SK-N-SH (cell line): ENCODE measurements at regions not wholly inside any gene's neighbourhood (a gene's known extent, or its start where the extent isn't known, plus 50 kb on each side); places are given as distances from the start of the nearest gene placed in this dataset.

Experiments
- CTCF ChIA-PET: fragments of 300-600, 350-600 bp; formaldehyde crosslinking; extraction: SDS; loops from one replicate; lab custom pipeline; 2021; lab: Yijun Ruan, JAX
- POLR2A ChIA-PET: fragments of 350-600 bp; sonication (Branson Sonifier 250); formaldehyde crosslinking; extraction: SDS; loops from one replicate; lab custom pipeline; 2020; ENCODE audit warnings: antibody characterized with exemption, inconsistent platforms; lab: Yijun Ruan, JAX
- DNase-seq: peaks from one replicate; pipeline ENCODE4 v3.0.0; 2012
- H2AFZ ChIP-seq: fragments of 200-600 bp; sonication (generic); 2 replicates; pipeline ENCODE4 v1.8.1; 2016; ENCODE audit warnings: antibody characterized with exemption, mild to moderate bottlenecking, low read depth
- H3F3A ChIP-seq: fragments of 200-600 bp; sonication (generic); replicated peaks from 2 replicates; pipeline ENCODE3; 2016; ENCODE audit warnings: antibody characterized with exemption, mild to moderate bottlenecking; ENCODE audit not compliant: insufficient read depth
- H3K27ac ChIP-seq, 2 experiments: fragments of 200-500 bp in 1 of 2; fragments of 200-600 bp in 1 of 2; sonication (Bioruptor generic) in 1 of 2; sonication (generic), shearing (Covaris generic) in 1 of 2; 2 replicates each; pipeline versions ENCODE4 v1.5.1 to v1.6.1; 2014 to 2016; ENCODE audit warnings: low read depth in 2 of 2, inconsistent platforms in 1 of 2, low read length in 1 of 2, mild to moderate bottlenecking in 1 of 2, mixed read lengths in 1 of 2
- H3K27me3 ChIP-seq: fragments of 200-600 bp; sonication (generic), shearing (Covaris generic); 2 replicates; pipeline ENCODE4 v1.6.1; 2016; ENCODE audit warnings: mixed run types; ENCODE audit not compliant: insufficient read depth
- H3K36me3 ChIP-seq, 2 experiments: fragments of 200-500 bp in 1 of 2; fragments of 200-600 bp in 1 of 2; sonication (Bioruptor generic) in 1 of 2; sonication (generic) in 1 of 2; replicated peaks in 1 of 2; 2 replicates each; pipeline versions ENCODE3 to v1.5.1; 2014 to 2016; ENCODE audit warnings: low read length in 1 of 2, mild to moderate bottlenecking in 1 of 2; ENCODE audit not compliant: insufficient read depth in 2 of 2, control insufficient read depth in 1 of 2
- H3K4me1 ChIP-seq, 2 experiments: fragments of 200-500 bp in 1 of 2; fragments of 200-600 bp in 1 of 2; sonication (Bioruptor generic) in 1 of 2; sonication (generic), shearing (Covaris generic) in 1 of 2; 2 replicates each; pipeline versions ENCODE4 v1.5.1 to v1.6.1; 2014 to 2016; ENCODE audit warnings: low read depth in 1 of 2, low read length in 1 of 2, mixed run types in 1 of 2; ENCODE audit not compliant: insufficient read depth in 2 of 2, control insufficient read depth in 1 of 2
- H3K4me2 ChIP-seq: fragments of 200-600 bp; sonication (generic), shearing (Covaris generic); 2 replicates; pipeline ENCODE4 v1.6.1; 2017; ENCODE audit warnings: mixed run types
- H3K4me3 ChIP-seq, 2 experiments: fragments of 200-500 bp in 1 of 2; fragments of 200-600 bp in 1 of 2; sonication (Bioruptor generic) in 1 of 2; sonication (generic), shearing (Covaris generic) in 1 of 2; 2 replicates each; pipeline versions ENCODE4 v1.5.1 to v1.8.1; 2014 to 2016; ENCODE audit warnings: low read depth in 2 of 2, inconsistent platforms in 1 of 2, low read length in 1 of 2, mild to moderate bottlenecking in 1 of 2, mixed read lengths in 1 of 2, moderate library complexity in 1 of 2
- H3K79me2 ChIP-seq: fragments of 200-600 bp; sonication (generic); 2 replicates; pipeline ENCODE4 v1.8.1; 2017; ENCODE audit warnings: mild to moderate bottlenecking; ENCODE audit not compliant: insufficient read depth
- H3K9ac ChIP-seq: fragments of 200-600 bp; sonication (generic); 2 replicates; pipeline ENCODE4 v1.6.1; 2017; ENCODE audit warnings: mixed run types
- H3K9me2 ChIP-seq: fragments of 200-600 bp; sonication (generic); 2 replicates; pipeline ENCODE4 v1.6.1; 2017; ENCODE audit warnings: mixed run types
- H3K9me3 ChIP-seq: fragments of 200-600 bp; sonication (generic); 2 replicates; pipeline ENCODE4 v1.6.1; 2017; ENCODE audit warnings: mixed run types, mild to moderate bottlenecking, moderate library complexity
- H4K20me1 ChIP-seq: fragments of 200-600 bp; sonication (generic); 2 replicates; pipeline ENCODE4 v1.6.1; 2017; ENCODE audit warnings: mild to moderate bottlenecking, mixed run types; ENCODE audit not compliant: insufficient read depth
- CHD2 ChIP-seq: fragments of 150-350 bp; IDR thresholded peaks from 2 replicates; pipeline ENCODE4 v1.6.1; 2018; ENCODE audit warnings: low read length; ENCODE audit not compliant: partially characterized antibody
- FOSL2 ChIP-seq: IDR thresholded peaks from 2 replicates; pipeline ENCODE4 v1.4.0; 2012; ENCODE audit warnings: low read depth, mild to moderate bottlenecking, moderate library complexity, borderline replicate concordance
- FOXJ3 ChIP-seq: sonication (generic); formaldehyde crosslinking; IDR thresholded peaks from 2 replicates; pipeline ENCODE4 v1.5.1; 2020; ENCODE audit warnings: mild to moderate bottlenecking, missing genetic modification reagents
- GABPA ChIP-seq: IDR thresholded peaks from 2 replicates; pipeline ENCODE4 v1.4.0; 2012; ENCODE audit warnings: low read depth, mild to moderate bottlenecking
- GATA2 ChIP-seq: sonication (generic); formaldehyde crosslinking; IDR thresholded peaks from 2 replicates; pipeline ENCODE4 v1.5.0; 2020; ENCODE audit warnings: mild to moderate bottlenecking, missing genetic modification reagents
- MEF2A ChIP-seq: IDR thresholded peaks from 2 replicates; pipeline ENCODE4 v1.4.0; 2012; ENCODE audit warnings: low read depth, borderline replicate concordance
- NFIC ChIP-seq: IDR thresholded peaks from 2 replicates; pipeline ENCODE4 v1.4.0; 2012; ENCODE audit warnings: borderline replicate concordance
- RCOR1 ChIP-seq: fragments of 150-350 bp; IDR thresholded peaks from 2 replicates; pipeline ENCODE4 v1.6.1; 2017; ENCODE audit warnings: antibody characterized with exemption, low read length
- RFX5 ChIP-seq: IDR thresholded peaks from 2 replicates; pipeline ENCODE4 v1.6.1; 2012; ENCODE audit warnings: mild to moderate bottlenecking, improper control_type of control experiment, low read length
- SMC3 ChIP-seq: IDR thresholded peaks from 2 replicates; pipeline ENCODE4 v1.6.1; 2012; ENCODE audit warnings: low read depth, low read length, improper control_type of control experiment
- TCF12 ChIP-seq: IDR thresholded peaks from 2 replicates; pipeline ENCODE4 v1.4.0; 2012
- WGBS: methylation state at CpG from one replicate; pipeline ENCODE4 v1.1.6; 2017; ENCODE audit warnings: low lambda C conversion rate; 5-methylcytosine and 5-hydroxymethylcytosine counted together
- TF ChIP-seq, protein P1 (sequence below): IDR thresholded peaks from 2 replicates; pipeline ENCODE4 v1.4.0; 2012; ENCODE audit warnings: low read depth, borderline replicate concordance
- TF ChIP-seq, protein P2 (sequence below): fragments of 200-600 bp; sonication (generic); IDR thresholded peaks from 2 replicates; pipeline ENCODE4 v1.6.1; 2017; ENCODE audit warnings: antibody characterized with exemption, mild to moderate bottlenecking, moderate library complexity
- TF ChIP-seq, protein P3 (sequence below): IDR thresholded peaks from 2 replicates; pipeline ENCODE4 v1.4.0; 2012; ENCODE audit warnings: low read depth, borderline replicate concordance
- TF ChIP-seq, protein P4 (sequence below): fragments of 150-350 bp; IDR thresholded peaks from 2 replicates; pipeline ENCODE4 v1.6.1; 2016; ENCODE audit warnings: mild to moderate bottlenecking, low read depth, low read length

DNA sequence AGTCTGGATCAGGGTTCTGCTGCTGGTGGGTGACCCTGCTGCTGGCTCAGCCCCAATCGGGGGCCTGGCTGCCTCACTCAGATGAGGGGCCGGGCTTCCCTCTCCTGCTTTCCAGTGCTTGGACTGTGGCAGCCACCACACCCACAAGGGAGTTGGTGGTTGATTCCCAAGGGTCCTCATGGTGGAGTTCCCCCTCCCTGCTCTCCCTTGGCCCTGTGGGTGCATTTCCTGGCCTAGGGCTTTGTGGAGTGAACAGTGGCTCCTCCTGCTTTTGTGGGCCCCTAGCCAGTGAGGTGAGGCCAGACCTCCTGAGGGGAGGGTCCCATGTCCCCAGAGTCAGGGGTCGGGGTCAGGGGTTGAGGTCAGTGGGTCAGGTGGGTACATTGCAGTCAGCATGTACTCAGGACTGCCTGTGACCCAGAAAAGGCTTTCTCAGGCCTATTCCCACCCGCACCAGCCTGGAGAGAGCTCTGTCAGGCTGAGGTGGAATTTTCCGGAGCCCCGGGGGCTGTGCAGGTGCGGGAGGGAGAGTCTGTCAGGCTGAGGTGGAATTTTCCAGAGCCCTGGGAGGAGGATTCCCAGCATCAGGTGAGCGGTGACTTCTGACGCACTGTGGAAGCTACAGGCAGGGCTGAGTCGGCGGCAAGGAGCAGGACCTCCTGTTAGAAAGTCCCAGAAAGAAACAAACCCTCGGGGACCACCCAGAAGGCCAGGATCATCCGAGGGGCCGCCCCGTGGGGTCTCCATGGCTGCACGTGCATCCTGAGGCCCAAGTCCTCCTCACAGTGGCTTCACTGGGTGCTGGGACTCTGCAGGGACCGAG lies 94.4 kb upstream of the INSIG1 start:
- Histone ChIP-seq H2AFZ (no peak overlapping the region), H3K27me3 (no peaks in the 10 kb centered on the region), H3K4me1 (peaks cover 4 to 15% of the 10 kb centered on the region in 2 experiments; a peak in 1 of 4 replicates), H3K4me3 (no peak overlapping the region), H3F3A (peaks cover 4% of the 10 kb centered on the region), H3K36me3 (no peaks in the 10 kb centered on the region), H3K27ac (no peak overlapping the region), H3K4me2 (no peak overlapping the region), H3K9me2 (no peaks in the 10 kb centered on the region), H3K9ac (no peak overlapping the region), H3K9me3 (no peaks in the 10 kb centered on the region), H3K79me2 (no peaks in the 10 kb centered on the region), H4K20me1 (no peaks in the 10 kb centered on the region)
- no peak for TF ChIP-seq RFX5
- TF ChIP-seq, protein P1, sequence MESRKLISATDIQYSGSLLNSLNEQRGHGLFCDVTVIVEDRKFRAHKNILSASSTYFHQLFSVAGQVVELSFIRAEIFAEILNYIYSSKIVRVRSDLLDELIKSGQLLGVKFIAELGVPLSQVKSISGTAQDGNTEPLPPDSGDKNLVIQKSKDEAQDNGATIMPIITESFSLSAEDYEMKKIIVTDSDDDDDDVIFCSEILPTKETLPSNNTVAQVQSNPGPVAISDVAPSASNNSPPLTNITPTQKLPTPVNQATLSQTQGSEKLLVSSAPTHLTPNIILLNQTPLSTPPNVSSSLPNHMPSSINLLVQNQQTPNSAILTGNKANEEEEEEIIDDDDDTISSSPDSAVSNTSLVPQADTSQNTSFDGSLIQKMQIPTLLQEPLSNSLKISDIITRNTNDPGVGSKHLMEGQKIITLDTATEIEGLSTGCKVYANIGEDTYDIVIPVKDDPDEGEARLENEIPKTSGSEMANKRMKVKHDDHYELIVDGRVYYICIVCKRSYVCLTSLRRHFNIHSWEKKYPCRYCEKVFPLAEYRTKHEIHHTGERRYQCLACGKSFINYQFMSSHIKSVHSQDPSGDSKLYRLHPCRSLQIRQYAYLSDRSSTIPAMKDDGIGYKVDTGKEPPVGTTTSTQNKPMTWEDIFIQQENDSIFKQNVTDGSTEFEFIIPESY: no peak
- no peak for TF ChIP-seq GABPA
- TF ChIP-seq GATA2: no peak
- TF ChIP-seq RCOR1: no peak
- no peak for TF ChIP-seq MEF2A
- TF ChIP-seq, protein P2, sequence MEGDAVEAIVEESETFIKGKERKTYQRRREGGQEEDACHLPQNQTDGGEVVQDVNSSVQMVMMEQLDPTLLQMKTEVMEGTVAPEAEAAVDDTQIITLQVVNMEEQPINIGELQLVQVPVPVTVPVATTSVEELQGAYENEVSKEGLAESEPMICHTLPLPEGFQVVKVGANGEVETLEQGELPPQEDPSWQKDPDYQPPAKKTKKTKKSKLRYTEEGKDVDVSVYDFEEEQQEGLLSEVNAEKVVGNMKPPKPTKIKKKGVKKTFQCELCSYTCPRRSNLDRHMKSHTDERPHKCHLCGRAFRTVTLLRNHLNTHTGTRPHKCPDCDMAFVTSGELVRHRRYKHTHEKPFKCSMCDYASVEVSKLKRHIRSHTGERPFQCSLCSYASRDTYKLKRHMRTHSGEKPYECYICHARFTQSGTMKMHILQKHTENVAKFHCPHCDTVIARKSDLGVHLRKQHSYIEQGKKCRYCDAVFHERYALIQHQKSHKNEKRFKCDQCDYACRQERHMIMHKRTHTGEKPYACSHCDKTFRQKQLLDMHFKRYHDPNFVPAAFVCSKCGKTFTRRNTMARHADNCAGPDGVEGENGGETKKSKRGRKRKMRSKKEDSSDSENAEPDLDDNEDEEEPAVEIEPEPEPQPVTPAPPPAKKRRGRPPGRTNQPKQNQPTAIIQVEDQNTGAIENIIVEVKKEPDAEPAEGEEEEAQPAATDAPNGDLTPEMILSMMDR: no peak
- ChIA-PET CTCF (interaction anchor here (1.8 to 3.3 kb wide), 2 partner anchors 13 to 141 kb away, joined by 8 to 23 read pairs; no protein-coding TSS in a partner anchor), POLR2A (no interaction called here)
- 68% methylated on average over 14 of the region's 17 CpGs for WGBS
- DNase-seq: no peak

DNA sequence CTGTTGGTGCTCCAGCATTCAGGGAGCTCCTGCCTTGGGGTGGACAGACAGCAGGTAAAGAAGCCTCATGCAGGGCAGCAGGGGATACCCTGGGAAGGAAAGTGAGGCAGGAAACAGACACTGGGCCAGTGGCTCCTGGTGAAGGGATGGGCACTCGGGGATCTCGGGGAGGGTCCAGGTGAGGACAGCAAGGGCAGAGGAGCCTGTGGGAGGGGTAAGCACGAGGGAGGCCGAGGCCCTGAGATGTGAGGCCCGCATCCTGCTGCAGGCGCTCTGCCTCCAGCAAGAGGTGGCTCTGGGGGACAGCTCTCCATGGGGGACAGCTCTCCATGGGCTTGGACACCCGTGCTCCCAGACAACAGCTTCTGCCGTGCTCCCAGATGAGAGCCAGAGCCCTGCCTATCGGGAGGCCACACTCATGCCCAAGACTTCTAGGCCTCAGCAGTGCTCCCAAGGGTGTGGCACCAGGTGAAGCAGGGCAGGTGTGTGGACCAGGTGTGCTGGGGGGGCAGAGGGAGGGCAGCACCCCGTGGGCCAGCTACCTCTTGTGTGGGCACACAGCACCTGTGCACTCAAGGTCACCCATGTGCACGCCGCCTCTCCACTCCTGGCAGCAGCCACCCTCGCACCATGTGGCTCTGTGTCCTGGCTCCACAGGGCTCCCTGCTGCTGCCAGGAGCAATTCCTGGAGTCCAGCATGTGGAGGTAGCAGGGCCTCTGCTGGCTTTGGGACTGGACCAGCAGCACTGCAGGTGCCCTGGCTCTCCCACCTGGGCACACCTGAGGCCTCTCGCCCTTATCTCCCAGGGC lies 93.6 kb upstream of the INSIG1 start:
- ChIA-PET POLR2A (no interaction called here), CTCF (interaction anchor here (1.8 to 3.3 kb wide), 2 partner anchors 14 to 140 kb away, joined by 8 to 23 read pairs; no protein-coding TSS in a partner anchor)
- DNase-seq: no peak
- no peaks in the 10 kb centered on the region for H3K79me2 ChIP-seq
- no peak overlapping the region for H2AFZ ChIP-seq
- H4K20me1 ChIP-seq: no peaks in the 10 kb centered on the region
- no peak overlapping the region for H3K4me3 ChIP-seq
- H3K27ac ChIP-seq: no peak overlapping the region
- H3K9ac ChIP-seq: no peak overlapping the region
- H3K27me3 ChIP-seq: no peaks in the 10 kb centered on the region
- H3K36me3 ChIP-seq: no peaks in the 10 kb centered on the region
- WGBS: 86% methylated on average over 13 of the region's 14 CpGs
- TF ChIP-seq, protein P3, sequence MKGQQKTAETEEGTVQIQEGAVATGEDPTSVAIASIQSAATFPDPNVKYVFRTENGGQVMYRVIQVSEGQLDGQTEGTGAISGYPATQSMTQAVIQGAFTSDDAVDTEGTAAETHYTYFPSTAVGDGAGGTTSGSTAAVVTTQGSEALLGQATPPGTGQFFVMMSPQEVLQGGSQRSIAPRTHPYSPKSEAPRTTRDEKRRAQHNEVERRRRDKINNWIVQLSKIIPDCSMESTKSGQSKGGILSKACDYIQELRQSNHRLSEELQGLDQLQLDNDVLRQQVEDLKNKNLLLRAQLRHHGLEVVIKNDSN: no peak
- TF ChIP-seq GABPA (no peak), SMC3 (no peak), RCOR1 (no peak), NFIC (no peak), FOXJ3 (CRISPR knock-in tag) (no peak), FOSL2 (no peak), TCF12 (no peak), RFX5 (no peak), CHD2 (no peak)
- TF ChIP-seq, protein P4, sequence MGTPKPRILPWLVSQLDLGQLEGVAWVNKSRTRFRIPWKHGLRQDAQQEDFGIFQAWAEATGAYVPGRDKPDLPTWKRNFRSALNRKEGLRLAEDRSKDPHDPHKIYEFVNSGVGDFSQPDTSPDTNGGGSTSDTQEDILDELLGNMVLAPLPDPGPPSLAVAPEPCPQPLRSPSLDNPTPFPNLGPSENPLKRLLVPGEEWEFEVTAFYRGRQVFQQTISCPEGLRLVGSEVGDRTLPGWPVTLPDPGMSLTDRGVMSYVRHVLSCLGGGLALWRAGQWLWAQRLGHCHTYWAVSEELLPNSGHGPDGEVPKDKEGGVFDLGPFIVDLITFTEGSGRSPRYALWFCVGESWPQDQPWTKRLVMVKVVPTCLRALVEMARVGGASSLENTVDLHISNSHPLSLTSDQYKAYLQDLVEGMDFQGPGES: no peak
- peaks cover 4% of the 10 kb centered on the region for H3F3A ChIP-seq
- no peaks in the 10 kb centered on the region for H3K9me3 ChIP-seq
- H3K9me2 ChIP-seq: no peaks in the 10 kb centered on the region
- H3K4me1 ChIP-seq: peaks cover 4 to 15% of the 10 kb centered on the region in 2 experiments; a peak in 1 of 4 replicates
- H3K4me2 ChIP-seq: no peak overlapping the region
